22Rv1 (cell line): ENCODE measurements at regions not wholly inside any gene's neighbourhood (a gene's known extent, or its start where the extent isn't known, plus 50 kb on each side); places are given as distances from the start of the nearest gene placed in this dataset.

Experiments
- H3K27ac ChIP-seq: fragments of 450-650 bp; 2 replicates; pipeline ENCODE4 v1.5.1; 2017
- CTCF ChIP-seq: fragments of 450-650 bp; IDR thresholded peaks from 2 replicates; pipeline ENCODE4 v1.5.1; 2017; ENCODE audit warnings: mild to moderate bottlenecking
- ZFX ChIP-seq: fragments of 450-650 bp; IDR thresholded peaks from 2 replicates; pipeline ENCODE4 v1.6.1; 2017; ENCODE audit warnings: antibody characterized with exemption, borderline replicate concordance

GRCh38 chr3:7821858-7822257 is 679.8 kb upstream of the LMCD1 start:
- H3K27ac ChIP-seq: no peak overlapping the region
- TF ChIP-seq ZFX: no peak
- no peak for TF ChIP-seq CTCF

GRCh38 chr3:7841451-7841850 is 660.2 kb upstream of the LMCD1 start:
- TF ChIP-seq ZFX (no peak), CTCF (no peak)

GRCh38 chr3:7843441-7843840 is 658.2 kb upstream of the LMCD1 start:
- no peak overlapping the region for H3K27ac ChIP-seq
- TF ChIP-seq ZFX (no peak), CTCF (no peak)

More at GRCh38 chr3:7841451-7841850, 660.2 kb upstream of the LMCD1 start:
- no peak overlapping the region for H3K27ac ChIP-seq

GRCh38 chr3:7847021-7847420 is 654.6 kb upstream of the LMCD1 start:
- TF ChIP-seq CTCF: no peak
- H3K27ac ChIP-seq: no peak overlapping the region

- TF ChIP-seq CTCF (no peak), ZFX (no peak)
Observed at GRCh38 chr3:7847521-7847920, 654.1 kb upstream of the LMCD1 start.

GRCh38 chr3:7854266-7854665 is 647.4 kb upstream of the LMCD1 start:
- no peak for TF ChIP-seq ZFX
- TF ChIP-seq CTCF: no peak
- no peak overlapping the region for H3K27ac ChIP-seq

More at GRCh38 chr3:7847521-7847920, 654.1 kb upstream of the LMCD1 start:
- H3K27ac ChIP-seq: no peak overlapping the region

- TF ChIP-seq CTCF (no peak), ZFX (no peak)
- no peak overlapping the region for H3K27ac ChIP-seq
Observed at GRCh38 chr3:7854721-7855120, 646.9 kb upstream of the LMCD1 start.
